Neural cell (in vitro differentiated cells): ENCODE measurements at regions not wholly inside any gene's neighbourhood (a gene's known extent, or its start where the extent isn't known, plus 50 kb on each side); places are given as distances from the start of the nearest gene placed in this dataset.

ENCODE experiments used
- H2AFZ ChIP-seq: fragments of 200-600, 300-800 bp; sonication (generic), shearing (Covaris generic); 2 replicates; pipeline ENCODE4 v1.6.0; 2014; ENCODE audit warnings: low read depth, mild to moderate bottlenecking, antibody characterized with exemption, low read length, moderate library complexity
- H3F3A ChIP-seq: fragments of 200-600 bp; shearing (Covaris generic); 2 replicates; pipeline ENCODE4 v1.6.1; 2016; ENCODE audit warnings: mild to moderate bottlenecking, moderate library complexity, mixed read lengths, antibody characterized with exemption, low read length; ENCODE audit not compliant: insufficient read depth, poor library complexity, severe bottlenecking
- H3K27ac ChIP-seq: fragments of 200-600, 300-800 bp; sonication (generic), shearing (Covaris generic); 2 replicates; pipeline ENCODE4 v1.5.1; 2014; ENCODE audit warnings: mild to moderate bottlenecking, low read length, moderate library complexity
- H3K27me3 ChIP-seq: fragments of 300-800, 200-600 bp; sonication (generic), shearing (Covaris generic); 2 replicates; pipeline ENCODE4 v1.6.0; 2014; ENCODE audit warnings: mild to moderate bottlenecking, low read depth, low read length, moderate library complexity; ENCODE audit not compliant: insufficient read depth
- H3K36me3 ChIP-seq: fragments of 300-800, 200-600 bp; sonication (generic), shearing (Covaris generic); 2 replicates; pipeline ENCODE4 v1.5.1; 2014; ENCODE audit warnings: mild to moderate bottlenecking, antibody characterized with exemption, low read length, moderate library complexity; ENCODE audit not compliant: insufficient read depth
- H3K4me2 ChIP-seq: fragments of 300-800, 200-600 bp; sonication (generic), shearing (Covaris generic); 2 replicates; pipeline ENCODE4 v1.6.0; 2014; ENCODE audit warnings: mild to moderate bottlenecking, low read length
- H3K4me3 ChIP-seq: fragments of 300-800, 200-600 bp; sonication (generic), shearing (Covaris generic); 2 replicates; pipeline ENCODE4 v1.5.1; 2014; ENCODE audit warnings: mild to moderate bottlenecking, low read length, moderate library complexity
- H3K79me2 ChIP-seq: fragments of 200-600 bp; shearing (Covaris generic); replicated peaks from 2 replicates; pipeline ENCODE4 v1.6.0; 2014; ENCODE audit warnings: mild to moderate bottlenecking, low read length, moderate library complexity; ENCODE audit not compliant: insufficient read depth
- H3K9ac ChIP-seq: fragments of 300-800, 200-600 bp; sonication (generic), shearing (Covaris generic); 2 replicates; pipeline ENCODE4 v1.6.1; 2016; ENCODE audit warnings: mild to moderate bottlenecking, low read length, mixed read lengths
- H3K9me2 ChIP-seq: fragments of 200-600 bp; shearing (Covaris generic); 2 replicates; pipeline ENCODE4 v1.6.1; 2016; ENCODE audit warnings: mild to moderate bottlenecking, low read length, mixed read lengths; ENCODE audit not compliant: insufficient read depth
- H3K9me3 ChIP-seq: fragments of 200-600, 300-800 bp; sonication (generic), shearing (Covaris generic); 2 replicates; pipeline ENCODE4 v1.6.1; 2016; ENCODE audit warnings: mild to moderate bottlenecking, mixed run types, low read length, moderate library complexity, mixed read lengths
- H4K20me1 ChIP-seq: fragments of 200-600 bp; shearing (Covaris generic); 2 replicates; pipeline ENCODE4 v1.6.1; 2016; ENCODE audit warnings: mild to moderate bottlenecking, mixed run types; ENCODE audit not compliant: insufficient read depth
- EP300 ChIP-seq: fragments of 450-650 bp; conservative IDR thresholded peaks from 2 replicates; pipeline ENCODE4 v1.6.1; 2014; ENCODE audit warnings: antibody characterized with exemption, mild to moderate bottlenecking, moderate library complexity; ENCODE audit not compliant: poor library complexity, severe bottlenecking
- EZH2 ChIP-seq: fragments of 200-600, 300-800 bp; shearing (Covaris generic), sonication (generic); IDR thresholded peaks from 2 replicates; pipeline ENCODE4 v1.6.1; 2014; ENCODE audit warnings: antibody characterized with exemption, low read length, borderline replicate concordance, mild to moderate bottlenecking; ENCODE audit not compliant: insufficient read depth, poor library complexity, severe bottlenecking
- MXI1 ChIP-seq: fragments of 450-650 bp; conservative IDR thresholded peaks from 2 replicates; pipeline ENCODE4 v1.6.1; 2014; ENCODE audit warnings: antibody characterized with exemption, mild to moderate bottlenecking; ENCODE audit not compliant: poor library complexity, severe bottlenecking
- POLR2AphosphoS5 ChIP-seq: IDR thresholded peaks from 2 replicates; pipeline ENCODE4 v1.6.1; 2012
- RAD21 ChIP-seq: fragments of 450-650 bp; conservative IDR thresholded peaks from 2 replicates; pipeline ENCODE4 v1.6.1; 2014; ENCODE audit warnings: antibody characterized with exemption, mild to moderate bottlenecking, moderate library complexity
- SMC3 ChIP-seq: fragments of 450-650 bp; conservative IDR thresholded peaks from 2 replicates; pipeline ENCODE4 v1.6.1; 2014; ENCODE audit warnings: antibody characterized with exemption, mild to moderate bottlenecking, moderate library complexity; ENCODE audit not compliant: poor library complexity
- TAF1 ChIP-seq: IDR thresholded peaks from 2 replicates; pipeline ENCODE4 v1.6.1; 2012; ENCODE audit warnings: low read depth
- TF ChIP-seq, protein P1 (sequence below): fragments of 450-650 bp; IDR thresholded peaks from 2 replicates; pipeline ENCODE4 v1.5.1; 2014; ENCODE audit warnings: antibody characterized with exemption, mild to moderate bottlenecking, moderate library complexity; ENCODE audit not compliant: poor library complexity, severe bottlenecking
- TF ChIP-seq, protein P2 (sequence below): IDR thresholded peaks from 2 replicates; pipeline ENCODE4 v1.6.1; 2012; ENCODE audit warnings: borderline replicate concordance

DNA sequence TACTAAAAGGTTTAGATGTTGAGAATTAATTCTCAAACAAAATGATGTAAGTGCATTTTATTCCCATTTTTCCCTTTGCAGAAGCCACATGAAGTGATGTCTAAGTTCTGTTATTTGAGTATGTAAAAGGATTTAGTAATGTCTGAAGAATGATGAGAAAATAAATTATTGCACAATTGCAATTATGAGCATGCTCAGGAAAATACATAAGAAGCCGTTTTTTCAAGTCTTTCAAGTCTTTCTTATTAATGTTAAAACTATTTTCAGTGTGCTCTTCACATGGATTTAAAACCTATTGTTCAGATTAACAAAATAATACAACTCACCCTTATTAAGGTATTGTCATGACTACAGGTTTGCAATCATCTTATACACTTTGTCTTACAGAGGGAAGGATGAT lies 331.4 kb upstream of the NETO1 start:
- H2AFZ ChIP-seq, result no peak overlapping the region
- H3K9me2 ChIP-seq, result no peaks in the 10 kb centered on the region
- H3K27me3 ChIP-seq, result no peaks in the 10 kb centered on the region
- no peak overlapping the region for H3K9ac ChIP-seq
- H3K4me3 ChIP-seq, result no peak overlapping the region
- H3K9me3 ChIP-seq, result no peaks in the 10 kb centered on the region
- no peak overlapping the region for H3K27ac ChIP-seq
- H3F3A ChIP-seq, result no peaks in the 10 kb centered on the region
- H4K20me1 ChIP-seq, result no peaks in the 10 kb centered on the region
- TF ChIP-seq, protein P1, sequence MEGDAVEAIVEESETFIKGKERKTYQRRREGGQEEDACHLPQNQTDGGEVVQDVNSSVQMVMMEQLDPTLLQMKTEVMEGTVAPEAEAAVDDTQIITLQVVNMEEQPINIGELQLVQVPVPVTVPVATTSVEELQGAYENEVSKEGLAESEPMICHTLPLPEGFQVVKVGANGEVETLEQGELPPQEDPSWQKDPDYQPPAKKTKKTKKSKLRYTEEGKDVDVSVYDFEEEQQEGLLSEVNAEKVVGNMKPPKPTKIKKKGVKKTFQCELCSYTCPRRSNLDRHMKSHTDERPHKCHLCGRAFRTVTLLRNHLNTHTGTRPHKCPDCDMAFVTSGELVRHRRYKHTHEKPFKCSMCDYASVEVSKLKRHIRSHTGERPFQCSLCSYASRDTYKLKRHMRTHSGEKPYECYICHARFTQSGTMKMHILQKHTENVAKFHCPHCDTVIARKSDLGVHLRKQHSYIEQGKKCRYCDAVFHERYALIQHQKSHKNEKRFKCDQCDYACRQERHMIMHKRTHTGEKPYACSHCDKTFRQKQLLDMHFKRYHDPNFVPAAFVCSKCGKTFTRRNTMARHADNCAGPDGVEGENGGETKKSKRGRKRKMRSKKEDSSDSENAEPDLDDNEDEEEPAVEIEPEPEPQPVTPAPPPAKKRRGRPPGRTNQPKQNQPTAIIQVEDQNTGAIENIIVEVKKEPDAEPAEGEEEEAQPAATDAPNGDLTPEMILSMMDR, result no peak
- TF ChIP-seq RAD21 (no peak), POLR2AphosphoS5 (no peak), EZH2 (no peak), TAF1 (no peak), SMC3 (no peak), EP300 (no peak), MXI1 (no peak)
- TF ChIP-seq, protein P2, sequence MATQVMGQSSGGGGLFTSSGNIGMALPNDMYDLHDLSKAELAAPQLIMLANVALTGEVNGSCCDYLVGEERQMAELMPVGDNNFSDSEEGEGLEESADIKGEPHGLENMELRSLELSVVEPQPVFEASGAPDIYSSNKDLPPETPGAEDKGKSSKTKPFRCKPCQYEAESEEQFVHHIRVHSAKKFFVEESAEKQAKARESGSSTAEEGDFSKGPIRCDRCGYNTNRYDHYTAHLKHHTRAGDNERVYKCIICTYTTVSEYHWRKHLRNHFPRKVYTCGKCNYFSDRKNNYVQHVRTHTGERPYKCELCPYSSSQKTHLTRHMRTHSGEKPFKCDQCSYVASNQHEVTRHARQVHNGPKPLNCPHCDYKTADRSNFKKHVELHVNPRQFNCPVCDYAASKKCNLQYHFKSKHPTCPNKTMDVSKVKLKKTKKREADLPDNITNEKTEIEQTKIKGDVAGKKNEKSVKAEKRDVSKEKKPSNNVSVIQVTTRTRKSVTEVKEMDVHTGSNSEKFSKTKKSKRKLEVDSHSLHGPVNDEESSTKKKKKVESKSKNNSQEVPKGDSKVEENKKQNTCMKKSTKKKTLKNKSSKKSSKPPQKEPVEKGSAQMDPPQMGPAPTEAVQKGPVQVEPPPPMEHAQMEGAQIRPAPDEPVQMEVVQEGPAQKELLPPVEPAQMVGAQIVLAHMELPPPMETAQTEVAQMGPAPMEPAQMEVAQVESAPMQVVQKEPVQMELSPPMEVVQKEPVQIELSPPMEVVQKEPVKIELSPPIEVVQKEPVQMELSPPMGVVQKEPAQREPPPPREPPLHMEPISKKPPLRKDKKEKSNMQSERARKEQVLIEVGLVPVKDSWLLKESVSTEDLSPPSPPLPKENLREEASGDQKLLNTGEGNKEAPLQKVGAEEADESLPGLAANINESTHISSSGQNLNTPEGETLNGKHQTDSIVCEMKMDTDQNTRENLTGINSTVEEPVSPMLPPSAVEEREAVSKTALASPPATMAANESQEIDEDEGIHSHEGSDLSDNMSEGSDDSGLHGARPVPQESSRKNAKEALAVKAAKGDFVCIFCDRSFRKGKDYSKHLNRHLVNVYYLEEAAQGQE, result no peak
- no peaks in the 10 kb centered on the region for H3K36me3 ChIP-seq
- H3K4me2 ChIP-seq, result no peak overlapping the region
- H3K79me2 ChIP-seq, result no peaks in the 10 kb centered on the region

DNA sequence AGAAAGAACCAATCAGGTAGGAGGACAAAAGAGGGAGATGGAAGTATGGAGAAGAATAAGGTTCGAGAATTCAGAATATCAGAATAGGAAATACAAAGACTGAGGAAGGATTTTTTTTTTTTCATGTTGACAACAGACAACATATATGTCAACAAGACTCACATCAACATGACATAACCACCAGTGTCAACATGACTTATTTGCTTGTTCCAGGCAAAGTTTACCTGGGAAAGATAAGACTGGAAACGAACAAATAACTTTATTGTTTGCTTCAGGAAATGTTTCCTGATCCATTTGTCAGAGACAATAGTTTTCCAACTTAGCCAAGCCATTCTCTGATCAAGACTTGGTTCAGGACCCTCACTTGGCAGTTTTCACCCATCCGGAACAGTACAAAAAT lies 321.9 kb upstream of the NETO1 start:
- no peaks in the 10 kb centered on the region for H3K79me2 ChIP-seq
- TF ChIP-seq, protein P2, result no peak
- TF ChIP-seq EP300, result no peak
- TF ChIP-seq MXI1, result no peak
- no peak for TF ChIP-seq EZH2
- TF ChIP-seq SMC3, result no peak
- H3K9me3 ChIP-seq, result no peaks in the 10 kb centered on the region
- H3K27ac ChIP-seq, result no peak overlapping the region
- H3K4me2 ChIP-seq, result no peak overlapping the region
- H3K4me3 ChIP-seq, result no peak overlapping the region
- no peaks in the 10 kb centered on the region for H3K27me3 ChIP-seq
- H3K9me2 ChIP-seq, result no peaks in the 10 kb centered on the region
- H2AFZ ChIP-seq, result no peak overlapping the region
- H3K9ac ChIP-seq, result no peak overlapping the region
- H3F3A ChIP-seq, result no peaks in the 10 kb centered on the region
- no peaks in the 10 kb centered on the region for H3K36me3 ChIP-seq
- H4K20me1 ChIP-seq, result no peaks in the 10 kb centered on the region
